ENCODE measurements at regions not wholly inside any gene's neighbourhood (a gene's known extent, or its start where the extent isn't known, plus 50 kb on each side); places are given as distances from the start of the nearest gene placed in this dataset.
A peak's percentile ranks its signal among the peaks of the same experiment; 100 is the strongest.

DNA sequence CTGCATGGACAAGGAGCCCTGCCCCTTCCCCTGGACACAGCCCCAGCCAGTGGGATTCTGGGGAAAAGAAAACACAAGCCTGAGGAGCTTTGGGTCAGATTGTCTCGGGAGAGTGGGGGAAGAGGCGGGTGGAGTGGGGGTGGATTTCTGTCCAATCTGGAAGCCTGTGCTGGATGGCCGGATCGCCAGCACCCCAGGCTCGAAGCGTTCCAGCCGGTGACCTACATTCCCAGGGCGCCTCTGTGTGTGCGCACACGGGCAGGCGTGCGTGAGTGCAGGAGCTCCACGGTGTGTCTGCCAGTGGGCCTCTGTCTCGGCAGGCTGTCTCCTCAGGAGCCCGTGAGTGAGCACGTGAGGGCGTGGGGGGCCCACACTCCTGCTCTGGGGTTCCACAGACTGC lies 74.3 kb upstream of the DAB2IP start:
- TF ChIP-seq BCL6 (CRISPR knock-in tag; IDR thresholded peaks at IDR 0.05) = no peak
- TF ChIP-seq, protein P1, sequence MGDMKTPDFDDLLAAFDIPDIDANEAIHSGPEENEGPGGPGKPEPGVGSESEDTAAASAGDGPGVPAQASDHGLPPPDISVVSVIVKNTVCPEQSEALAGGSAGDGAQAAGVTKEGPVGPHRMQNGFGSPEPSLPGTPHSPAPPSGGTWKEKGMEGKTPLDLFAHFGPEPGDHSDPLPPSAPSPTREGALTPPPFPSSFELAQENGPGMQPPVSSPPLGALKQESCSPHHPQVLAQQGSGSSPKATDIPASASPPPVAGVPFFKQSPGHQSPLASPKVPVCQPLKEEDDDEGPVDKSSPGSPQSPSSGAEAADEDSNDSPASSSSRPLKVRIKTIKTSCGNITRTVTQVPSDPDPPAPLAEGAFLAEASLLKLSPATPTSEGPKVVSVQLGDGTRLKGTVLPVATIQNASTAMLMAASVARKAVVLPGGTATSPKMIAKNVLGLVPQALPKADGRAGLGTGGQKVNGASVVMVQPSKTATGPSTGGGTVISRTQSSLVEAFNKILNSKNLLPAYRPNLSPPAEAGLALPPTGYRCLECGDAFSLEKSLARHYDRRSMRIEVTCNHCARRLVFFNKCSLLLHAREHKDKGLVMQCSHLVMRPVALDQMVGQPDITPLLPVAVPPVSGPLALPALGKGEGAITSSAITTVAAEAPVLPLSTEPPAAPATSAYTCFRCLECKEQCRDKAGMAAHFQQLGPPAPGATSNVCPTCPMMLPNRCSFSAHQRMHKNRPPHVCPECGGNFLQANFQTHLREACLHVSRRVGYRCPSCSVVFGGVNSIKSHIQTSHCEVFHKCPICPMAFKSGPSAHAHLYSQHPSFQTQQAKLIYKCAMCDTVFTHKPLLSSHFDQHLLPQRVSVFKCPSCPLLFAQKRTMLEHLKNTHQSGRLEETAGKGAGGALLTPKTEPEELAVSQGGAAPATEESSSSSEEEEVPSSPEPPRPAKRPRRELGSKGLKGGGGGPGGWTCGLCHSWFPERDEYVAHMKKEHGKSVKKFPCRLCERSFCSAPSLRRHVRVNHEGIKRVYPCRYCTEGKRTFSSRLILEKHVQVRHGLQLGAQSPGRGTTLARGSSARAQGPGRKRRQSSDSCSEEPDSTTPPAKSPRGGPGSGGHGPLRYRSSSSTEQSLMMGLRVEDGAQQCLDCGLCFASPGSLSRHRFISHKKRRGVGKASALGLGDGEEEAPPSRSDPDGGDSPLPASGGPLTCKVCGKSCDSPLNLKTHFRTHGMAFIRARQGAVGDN (CRISPR knock-in tag; IDR thresholded peaks at IDR 0.05) = peak; percentile 11; the same call in 1 of the 2 replicates
- H3K4me1 ChIP-seq (ENCODE audit: insufficient read depth, low read length) = peaks cover 43% of the 10 kb centered on the region
- H2AFZ ChIP-seq (ENCODE audit: low read length) = no peak overlapping the region
- no peaks in the 10 kb centered on the region for H3K9me3 ChIP-seq (ENCODE audit: low read length)
- POLR2A ChIA-PET = no interaction called here
- H4K20me1 ChIP-seq (ENCODE audit: insufficient read depth, low read length) = no peaks in the 10 kb centered on the region
- ATAC-seq (no peak), DNase-seq (ENCODE audit: low spot score) (no peak), FAIRE-seq (no peak)
- no peak overlapping the region; the same call in 1 of the 2 replicates for H3K4me2 ChIP-seq (ENCODE audit: low read depth, low read length)
- CTCF ChIA-PET (ENCODE audit: low intra/inter-chr PET ratio, low total read pairs) = no interaction called here
- BruUV-seq (replicated peaks) = no TSS peak
- H3K4me3 ChIP-seq (replicated peaks in 1 of 3; ENCODE audit: insufficient read depth in 1 of 3, low read depth in 2 of 3, low read length in 3 of 3) = no peak overlapping the region
- peaks cover 2 to 59% of the 10 kb centered on the region in 2 experiments; a peak in 4 of 5 replicates for H3K27me3 ChIP-seq (ENCODE audit: control insufficient read depth in 1 of 2, insufficient read depth in 2 of 2, low read length in 2 of 2)
- WGBS (ENCODE audit: low lambda C conversion rate) = 25% methylated on average over 4 of the region's 17 CpGs
- no peaks in the 10 kb centered on the region for H3K36me3 ChIP-seq (replicated peaks in 1 of 2; ENCODE audit: control insufficient read depth in 1 of 2, insufficient read depth in 2 of 2, low read length in 2 of 2)
- intact Hi-C loops (cut with micrococcal nuclease; ENCODE audit: unreplicated experiment) = no loop called here
- H3K79me2 ChIP-seq (ENCODE audit: insufficient read depth, low read length) = no peaks in the 10 kb centered on the region
- H3K9ac ChIP-seq (ENCODE audit: insufficient read depth, low read depth, low read length) = no peak overlapping the region
- in situ Hi-C loops (cut with HindIII; ENCODE audit: extremely low pct_ligation_motif_present, low pct_unique_long_range_greater_than_20kb) = no loop called here
- no peak overlapping the region for H3K27ac ChIP-seq (ENCODE audit: extremely low read length, insufficient read depth, low read length)

GRCh38 chr9:121577572-121577971 lies 73.9 kb upstream of the DAB2IP start:
- no peak overlapping the region for H3K27ac ChIP-seq (ENCODE audit: extremely low read length, insufficient read depth, low read length)
- intact Hi-C loops (cut with micrococcal nuclease; ENCODE audit: unreplicated experiment) (no loop called here), in situ Hi-C loops (cut with HindIII; ENCODE audit: extremely low pct_ligation_motif_present, low pct_unique_long_range_greater_than_20kb) (no loop called here)
- no TSS peak for BruUV-seq (replicated peaks)
- peaks cover 47% of the 10 kb centered on the region for H3K4me1 ChIP-seq (ENCODE audit: insufficient read depth, low read length)
- ChIA-PET POLR2A (no interaction called here), CTCF (ENCODE audit: low intra/inter-chr PET ratio, low total read pairs) (no interaction called here)
- H3K4me3 ChIP-seq (replicated peaks in 1 of 3; ENCODE audit: insufficient read depth in 1 of 3, low read depth in 2 of 3, low read length in 3 of 3) = 0 out of 6 replicates have a peak overlapping the region, but pooled peaks of 1 of the 3 experiments have one; percentile 10
- H3K9me3 ChIP-seq (ENCODE audit: low read length) = no peaks in the 10 kb centered on the region
- H3K9ac ChIP-seq (ENCODE audit: insufficient read depth, low read depth, low read length) = no peak overlapping the region
- H3K27me3 ChIP-seq (ENCODE audit: control insufficient read depth in 1 of 2, insufficient read depth in 2 of 2, low read length in 2 of 2) = peaks cover 2 to 59% of the 10 kb centered on the region in 2 experiments; a peak in 4 of 5 replicates
- no peaks in the 10 kb centered on the region for H4K20me1 ChIP-seq (ENCODE audit: insufficient read depth, low read length)
- ATAC-seq (no peak), DNase-seq (ENCODE audit: low spot score) (no peak), FAIRE-seq (no peak)
- no peaks in the 10 kb centered on the region for H3K36me3 ChIP-seq (replicated peaks in 1 of 2; ENCODE audit: control insufficient read depth in 1 of 2, insufficient read depth in 2 of 2, low read length in 2 of 2)
- WGBS (ENCODE audit: low lambda C conversion rate) = 30% methylated on average over 4 of the region's 7 CpGs
- no peaks in the 10 kb centered on the region for H3K79me2 ChIP-seq (ENCODE audit: insufficient read depth, low read length)
- H3K4me2 ChIP-seq (ENCODE audit: low read depth, low read length) = peak overlapping the region; percentile 2; the same call in 1 of the 2 replicates
- TF ChIP-seq ZNF12 (CRISPR knock-in tag; IDR thresholded peaks at IDR 0.05) (no peak), FOSL2 (CRISPR knock-in tag; IDR thresholded peaks at IDR 0.05) (no peak), ZKSCAN5 (CRISPR knock-in tag; IDR thresholded peaks at IDR 0.05) (no peak), SMAD3 (CRISPR knock-in tag; IDR thresholded peaks at IDR 0.05) (no peak)
- TF ChIP-seq, protein P2, sequence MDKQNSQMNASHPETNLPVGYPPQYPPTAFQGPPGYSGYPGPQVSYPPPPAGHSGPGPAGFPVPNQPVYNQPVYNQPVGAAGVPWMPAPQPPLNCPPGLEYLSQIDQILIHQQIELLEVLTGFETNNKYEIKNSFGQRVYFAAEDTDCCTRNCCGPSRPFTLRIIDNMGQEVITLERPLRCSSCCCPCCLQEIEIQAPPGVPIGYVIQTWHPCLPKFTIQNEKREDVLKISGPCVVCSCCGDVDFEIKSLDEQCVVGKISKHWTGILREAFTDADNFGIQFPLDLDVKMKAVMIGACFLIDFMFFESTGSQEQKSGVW (CRISPR knock-in tag; IDR thresholded peaks at IDR 0.05; ENCODE audit: borderline replicate concordance) = no peak
- no peak overlapping the region for H2AFZ ChIP-seq (ENCODE audit: low read length)
